PC-9 (cell line): ENCODE measurements at regions not wholly inside any gene's neighbourhood (a gene's known extent, or its start where the extent isn't known, plus 50 kb on each side); places are given as distances from the start of the nearest gene placed in this dataset.

Experiments
- EZH2 ChIP-seq: fragments of 200-600 bp; sonication (generic); IDR thresholded peaks from 2 replicates; pipeline ENCODE4 v1.8.0; 2017; ENCODE audit warnings: antibody characterized with exemption, low read depth
- TF ChIP-seq, protein P1 (sequence below): fragments of 200-600 bp; sonication (generic); conservative IDR thresholded peaks from 2 replicates; pipeline ENCODE4 v1.6.1; 2017; ENCODE audit warnings: mixed run types, antibody characterized with exemption, mild to moderate bottlenecking, moderate library complexity

DNA sequence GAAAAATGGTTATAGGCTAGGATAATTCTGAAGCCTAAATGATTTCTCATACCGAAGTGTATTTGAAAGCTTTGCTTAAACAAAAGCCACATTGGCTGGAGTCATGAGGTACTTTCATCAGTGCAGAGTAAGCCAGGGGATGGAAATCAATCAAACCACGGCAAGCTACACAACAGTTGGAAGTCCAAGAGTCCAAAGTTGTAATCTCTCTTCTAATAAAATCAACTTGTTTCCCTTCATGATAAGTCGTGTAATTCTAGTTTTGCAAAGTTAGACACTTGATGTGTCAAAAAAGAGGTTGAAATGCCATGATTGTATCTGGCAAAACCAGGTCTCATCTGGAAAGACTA is 250.5 kb upstream of the VEPH1 start:
- TF ChIP-seq, protein P1, sequence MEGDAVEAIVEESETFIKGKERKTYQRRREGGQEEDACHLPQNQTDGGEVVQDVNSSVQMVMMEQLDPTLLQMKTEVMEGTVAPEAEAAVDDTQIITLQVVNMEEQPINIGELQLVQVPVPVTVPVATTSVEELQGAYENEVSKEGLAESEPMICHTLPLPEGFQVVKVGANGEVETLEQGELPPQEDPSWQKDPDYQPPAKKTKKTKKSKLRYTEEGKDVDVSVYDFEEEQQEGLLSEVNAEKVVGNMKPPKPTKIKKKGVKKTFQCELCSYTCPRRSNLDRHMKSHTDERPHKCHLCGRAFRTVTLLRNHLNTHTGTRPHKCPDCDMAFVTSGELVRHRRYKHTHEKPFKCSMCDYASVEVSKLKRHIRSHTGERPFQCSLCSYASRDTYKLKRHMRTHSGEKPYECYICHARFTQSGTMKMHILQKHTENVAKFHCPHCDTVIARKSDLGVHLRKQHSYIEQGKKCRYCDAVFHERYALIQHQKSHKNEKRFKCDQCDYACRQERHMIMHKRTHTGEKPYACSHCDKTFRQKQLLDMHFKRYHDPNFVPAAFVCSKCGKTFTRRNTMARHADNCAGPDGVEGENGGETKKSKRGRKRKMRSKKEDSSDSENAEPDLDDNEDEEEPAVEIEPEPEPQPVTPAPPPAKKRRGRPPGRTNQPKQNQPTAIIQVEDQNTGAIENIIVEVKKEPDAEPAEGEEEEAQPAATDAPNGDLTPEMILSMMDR, result no peak
- TF ChIP-seq EZH2, result no peak
